T-cell (primary cell): ENCODE measurements at regions not wholly inside any gene's neighbourhood (a gene's known extent, or its start where the extent isn't known, plus 50 kb on each side); places are given as distances from the start of the nearest gene placed in this dataset.
"Not testable (repeated sequence)": the region's sequence is repeated elsewhere in the genome, so short reads cannot be mapped to it uniquely, and the experiment has no call there.

Experiments used
- ATAC-seq, 4 experiments: fragments of 200-7000 bp in 3 of 4; fragments of 150-1000 bp in 1 of 4; cut with Tn5 transposase; replicated peaks in 1 of 4; 1 replicate in 3 of 4; 2 replicates in 1 of 4; pipeline ENCODE4 v1.10.0; 2021; ENCODE audit warnings: moderate library complexity in 3 of 4, mild to moderate bottlenecking in 2 of 4, moderate number of reproducible peaks in 1 of 4
- CTCF ChIA-PET, 2 donors: fragments of 300-600 bp; sonication (Branson Sonifier 250); formaldehyde crosslinking; loops; one replicate each; lab custom pipeline; 2022; ENCODE audit warnings: antibody characterized with exemption in 2 of 2; lab: Charles Lee
- POLR2A ChIA-PET, 2 donors: fragments of 300-600 bp; sonication (Branson Sonifier 250); formaldehyde crosslinking; loops; one replicate each; lab custom pipeline; 2022; ENCODE audit warnings: antibody characterized with exemption in 2 of 2; lab: Charles Lee
- DNase-seq, 35 experiments: peaks; one replicate each; pipeline versions ENCODE4 v3.0.0 to v3.0.0-alpha.2; 2013 to 2023
- H3K27ac ChIP-seq: one replicate; pipeline ENCODE4 v1.5.1; 2013; ENCODE audit warnings: low read length
- H3K27me3 ChIP-seq, 2 experiments: replicated peaks in 1 of 2; 1 replicate in 1 of 2; 2 replicates in 1 of 2; pipeline versions ENCODE4 v1.6.1 to v1.7.0; 2013; ENCODE audit warnings: low read length in 1 of 2, mixed read lengths in 1 of 2; ENCODE audit not compliant: control insufficient read depth in 2 of 2, insufficient read depth in 2 of 2; ENCODE audit errors: extremely low read depth in 1 of 2
- H3K36me3 ChIP-seq, 2 donors: 1 replicate in 1 of 2; 2 replicates in 1 of 2; pipeline versions ENCODE4 v1.6.1 to v1.7.0; 2013; ENCODE audit warnings: low read length in 1 of 2; ENCODE audit not compliant: control insufficient read depth in 2 of 2, insufficient read depth in 1 of 2; ENCODE audit errors: extremely low read depth in 1 of 2
- H3K4me1 ChIP-seq, 2 experiments: 1 replicate in 1 of 2; 2 replicates in 1 of 2; pipeline versions ENCODE4 v1.6.1 to v1.7.0; 2013; ENCODE audit warnings: low read length in 2 of 2, mixed read lengths in 1 of 2; ENCODE audit not compliant: insufficient read depth in 2 of 2, control insufficient read depth in 1 of 2; ENCODE audit errors: extremely low read depth in 1 of 2
- H3K4me3 ChIP-seq, 2 donors: 1 replicate in 1 of 2; 2 replicates in 1 of 2; pipeline versions ENCODE4 v1.5.1 to v1.7.0; 2013; ENCODE audit warnings: mild to moderate bottlenecking in 2 of 2, low read length in 1 of 2, moderate library complexity in 1 of 2; ENCODE audit not compliant: control insufficient read depth in 1 of 2; ENCODE audit errors: extremely low read depth in 1 of 2
- H3K9me3 ChIP-seq: 2 replicates; pipeline ENCODE4 v1.7.0; 2013
- H3K27ac Mint-ChIP-seq, 2 donors: one replicate each; pipeline ENCODE4 v1.8.0; 2020 to 2021; ENCODE audit warnings: mild to moderate bottlenecking in 2 of 2, mixed read lengths in 2 of 2
- H3K27me3 Mint-ChIP-seq, 2 donors: one replicate each; pipeline ENCODE4 v1.8.0; 2021 to 2022; ENCODE audit warnings: mixed read lengths in 2 of 2
- H3K36me3 Mint-ChIP-seq: one replicate; pipeline ENCODE4 v1.8.0; 2021; ENCODE audit warnings: mixed read lengths
- H3K4me1 Mint-ChIP-seq, 3 donors: one replicate each; pipeline ENCODE4 v1.8.0; 2020 to 2022; ENCODE audit warnings: mixed read lengths in 3 of 3, mild to moderate bottlenecking in 1 of 3
- H3K4me3 Mint-ChIP-seq, 3 donors: one replicate each; pipeline ENCODE4 v1.8.0; 2020 to 2022; ENCODE audit warnings: mild to moderate bottlenecking in 3 of 3, mixed read lengths in 3 of 3, moderate library complexity in 3 of 3
- H3K9me3 Mint-ChIP-seq, 3 donors: one replicate each; pipeline ENCODE4 v1.8.0; 2020 to 2022; ENCODE audit warnings: mixed read lengths in 3 of 3
- WGBS: methylation state at CpG from one replicate; pipeline ENCODE4 v1.1.5; 2013; ENCODE audit warnings: missing lambda C conversion rate; ENCODE audit not compliant: insufficient coverage; 5-methylcytosine and 5-hydroxymethylcytosine counted together

GRCh38 chr13:30832845-30833332 lies 73.2 kb upstream of the MEDAG start:
- H3K36me3 Mint-ChIP-seq = no peaks in the 10 kb centered on the region
- peak in 1 of 4 experiments; percentile 50 for ATAC-seq
- POLR2A ChIA-PET = no interaction called here
- H3K27me3 Mint-ChIP-seq = peaks cover 15 to 22% of the 10 kb centered on the region in 2 donors
- no peak overlapping the region for H3K27ac Mint-ChIP-seq
- Histone ChIP-seq H3K4me1 (no peaks in the 10 kb centered on the region), H3K9me3 (no peaks in the 10 kb centered on the region), H3K4me3 (no peak overlapping the region), H3K27me3 (peaks cover 0 to 33% of the 10 kb centered on the region in 2 experiments), H3K27ac (no peak overlapping the region), H3K36me3 (no peaks in the 10 kb centered on the region)
- DNase-seq = peak in 1 of 35 experiments; percentile 5
- CTCF ChIA-PET = no interaction called here
- H3K4me1 Mint-ChIP-seq = peaks cover 0 to 1% (median 1%) of the 10 kb centered on the region in 3 donors
- 36% methylated on average over 17 of the region's 18 CpGs for WGBS
- no peak overlapping the region for H3K4me3 Mint-ChIP-seq
- no peaks in the 10 kb centered on the region for H3K9me3 Mint-ChIP-seq

DNA sequence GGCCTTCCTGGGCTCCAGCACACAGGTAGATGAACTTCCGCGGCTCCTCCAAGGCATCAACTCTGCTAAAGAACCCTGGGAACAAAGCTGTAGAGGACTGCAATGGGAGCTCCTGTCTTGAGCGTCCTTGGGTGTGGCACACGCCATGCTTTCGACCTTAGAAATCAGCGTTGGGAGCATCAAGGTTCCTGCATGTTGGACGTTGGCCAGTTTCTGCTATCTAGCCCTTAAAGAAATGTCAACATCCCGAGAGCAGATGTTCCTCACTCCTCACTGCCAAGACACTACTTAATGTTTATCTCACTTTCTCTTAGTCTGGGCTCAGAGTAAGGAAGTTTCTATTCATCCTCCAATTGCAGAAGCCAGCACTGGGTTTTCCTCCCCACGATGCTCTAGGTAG lies 70.6 kb upstream of the MEDAG start:
- no peak overlapping the region for H3K27ac Mint-ChIP-seq
- no peaks in the 10 kb centered on the region for H3K9me3 ChIP-seq
- ATAC-seq = no peak
- ChIA-PET POLR2A (interaction anchor here in 1 of 2 donors (0.6 kb wide), 1 partner anchor 332 kb away, joined by 5 read pairs; no protein-coding TSS in a partner anchor), CTCF (no interaction called here)
- no peak for DNase-seq
- no peaks in the 10 kb centered on the region for H3K9me3 Mint-ChIP-seq
- peaks cover 0 to 24% of the 10 kb centered on the region in 2 experiments for H3K27me3 ChIP-seq
- peaks cover 15 to 22% of the 10 kb centered on the region in 2 donors for H3K27me3 Mint-ChIP-seq
- no peak overlapping the region for H3K27ac ChIP-seq
- no peak overlapping the region for H3K4me3 Mint-ChIP-seq
- 83% methylated on average over 7 of the region's 9 CpGs for WGBS
- H3K4me1 ChIP-seq = no peaks in the 10 kb centered on the region
- no peak overlapping the region for H3K4me3 ChIP-seq
- no peaks in the 10 kb centered on the region for H3K36me3 Mint-ChIP-seq
- H3K4me1 Mint-ChIP-seq = peaks cover 0 to 1% (median 1%) of the 10 kb centered on the region in 3 donors
- H3K36me3 ChIP-seq = no peaks in the 10 kb centered on the region

- DNase-seq (no peak), ATAC-seq (no peak)
- Histone ChIP-seq H3K27ac (no peak overlapping the region), H3K4me1 (no peaks in the 10 kb centered on the region), H3K9me3 (no peaks in the 10 kb centered on the region), H3K36me3 (no peaks in the 10 kb centered on the region), H3K4me3 (no peak overlapping the region), H3K27me3 (peaks cover 0 to 24% of the 10 kb centered on the region in 2 experiments)
- WGBS = 76% methylated on average over 7 of the region's 11 CpGs
- CTCF ChIA-PET = no interaction called here
- peaks cover 0 to 1% (median 1%) of the 10 kb centered on the region in 3 donors for H3K4me1 Mint-ChIP-seq
- H3K4me3 Mint-ChIP-seq = no peak overlapping the region
- H3K27me3 Mint-ChIP-seq = peaks cover 12 to 22% of the 10 kb centered on the region in 2 donors
- POLR2A ChIA-PET = no interaction called here
- no peaks in the 10 kb centered on the region for H3K36me3 Mint-ChIP-seq
- H3K27ac Mint-ChIP-seq = no peak overlapping the region
- H3K9me3 Mint-ChIP-seq = no peaks in the 10 kb centered on the region
Observed at GRCh38 chr13:30837227-30838159, 68.6 kb upstream of the MEDAG start.

DNA sequence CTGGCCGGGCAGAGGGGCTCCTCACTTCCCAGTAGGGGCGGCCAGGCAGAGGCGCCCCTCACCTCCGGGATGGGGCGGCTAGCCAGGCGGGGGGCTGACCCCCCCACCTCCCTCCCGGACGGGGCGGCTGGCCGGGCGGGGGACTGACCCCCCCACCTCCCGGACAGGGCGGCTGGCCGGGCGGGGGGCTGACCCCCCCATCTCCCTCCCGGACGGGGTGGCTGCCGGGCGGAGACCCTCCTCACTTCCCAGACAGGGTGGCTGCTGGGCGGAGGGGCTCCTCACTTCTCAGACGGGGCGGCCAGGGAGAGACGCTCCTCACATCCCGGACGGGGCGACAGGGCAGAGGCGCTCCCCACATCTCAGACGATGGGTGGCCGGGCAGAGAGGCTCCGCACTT lies 66.4 kb upstream of the MEDAG start:
- 74% methylated on average over 4 of the region's 30 CpGs for WGBS
- peaks cover 7 to 22% of the 10 kb centered on the region in 2 donors for H3K27me3 Mint-ChIP-seq

GRCh38 chr13:30840515-30840914 lies 65.6 kb upstream of the MEDAG start:
- no peak overlapping the region for H3K4me3 ChIP-seq
- CTCF ChIA-PET = no interaction called here
- DNase-seq (no peak), ATAC-seq (no peak)
- no peak overlapping the region for H3K27ac ChIP-seq
- H3K27me3 Mint-ChIP-seq = peaks cover 1 to 17% of the 10 kb centered on the region in 2 donors
- no peaks in the 10 kb centered on the region for H3K9me3 Mint-ChIP-seq
- H3K4me1 ChIP-seq = peaks cover 0 to 10% of the 10 kb centered on the region in 2 experiments
- no peak overlapping the region for H3K27ac Mint-ChIP-seq
- H3K27me3 ChIP-seq = peaks cover 0 to 8% of the 10 kb centered on the region in 2 experiments
- WGBS = 92% methylated on average over 2 of the region's 6 CpGs
- H3K9me3 ChIP-seq = no peaks in the 10 kb centered on the region
- H3K36me3 Mint-ChIP-seq = no peaks in the 10 kb centered on the region
- H3K36me3 ChIP-seq = no peaks in the 10 kb centered on the region
- POLR2A ChIA-PET = no interaction called here
- no peaks in the 10 kb centered on the region for H3K4me1 Mint-ChIP-seq
- no peak overlapping the region for H3K4me3 Mint-ChIP-seq

More for the DNA sequence above, 66.4 kb upstream of the MEDAG start:
- H3K27ac Mint-ChIP-seq, H3K4me3 ChIP-seq, H3K4me1 ChIP-seq, ATAC-seq, H3K27ac ChIP-seq, H3K4me1 Mint-ChIP-seq, CTCF ChIA-PET, H3K9me3 ChIP-seq, H3K9me3 Mint-ChIP-seq, H3K36me3 ChIP-seq, H3K36me3 Mint-ChIP-seq, POLR2A ChIA-PET, DNase-seq, H3K4me3 Mint-ChIP-seq: not testable (repeated sequence)
- H3K27me3 ChIP-seq = peaks cover 0 to 11% of the 10 kb centered on the region in 2 experiments

DNA sequence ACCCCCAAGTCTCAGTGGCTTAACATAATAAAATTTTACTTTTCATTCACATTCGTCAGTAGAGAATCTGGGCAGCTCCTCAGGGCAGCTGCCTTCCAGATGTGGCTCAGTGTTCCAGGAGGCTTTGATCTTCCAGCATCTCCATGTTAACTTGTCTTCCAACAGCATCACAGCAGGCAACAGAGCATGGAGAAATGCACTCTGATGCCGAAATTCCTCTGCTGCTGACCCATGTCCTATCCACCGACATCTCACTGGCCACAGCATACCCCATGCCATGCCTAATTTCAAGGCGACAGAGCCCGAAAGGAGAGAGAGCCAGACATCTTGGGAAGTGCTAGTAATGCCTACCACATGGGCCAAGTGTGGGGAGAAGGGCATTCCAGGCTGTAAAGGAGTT lies 64.9 kb upstream of the MEDAG start:
- H3K27ac Mint-ChIP-seq = no peak overlapping the region
- H3K36me3 ChIP-seq = no peaks in the 10 kb centered on the region
- H3K9me3 Mint-ChIP-seq = no peaks in the 10 kb centered on the region
- WGBS = 93% methylated on average over 2 of the region's 5 CpGs
- no peaks in the 10 kb centered on the region for H3K9me3 ChIP-seq
- H3K27me3 ChIP-seq = peaks cover 0 to 6% of the 10 kb centered on the region in 2 experiments
- POLR2A ChIA-PET = no interaction called here
- DNase-seq (no peak), ATAC-seq (no peak)
- H3K4me1 Mint-ChIP-seq = peaks cover 0 to under 1% (median 0%) of the 10 kb centered on the region in 3 donors
- H3K36me3 Mint-ChIP-seq = no peaks in the 10 kb centered on the region
- H3K4me3 ChIP-seq = no peak overlapping the region
- peaks cover 0 to 15% of the 10 kb centered on the region in 2 experiments for H3K4me1 ChIP-seq
- H3K27me3 Mint-ChIP-seq = peaks cover 1 to 12% of the 10 kb centered on the region in 2 donors
- CTCF ChIA-PET = no interaction called here
- no peak overlapping the region for H3K4me3 Mint-ChIP-seq
- no peak overlapping the region for H3K27ac ChIP-seq
